ENCODE measurements at regions not wholly inside any gene's neighbourhood (a gene's known extent, or its start where the extent isn't known, plus 50 kb on each side); places are given as distances from the start of the nearest gene placed in this dataset.
A peak's percentile ranks its signal among the peaks of the same experiment; 100 is the strongest.

DNA sequence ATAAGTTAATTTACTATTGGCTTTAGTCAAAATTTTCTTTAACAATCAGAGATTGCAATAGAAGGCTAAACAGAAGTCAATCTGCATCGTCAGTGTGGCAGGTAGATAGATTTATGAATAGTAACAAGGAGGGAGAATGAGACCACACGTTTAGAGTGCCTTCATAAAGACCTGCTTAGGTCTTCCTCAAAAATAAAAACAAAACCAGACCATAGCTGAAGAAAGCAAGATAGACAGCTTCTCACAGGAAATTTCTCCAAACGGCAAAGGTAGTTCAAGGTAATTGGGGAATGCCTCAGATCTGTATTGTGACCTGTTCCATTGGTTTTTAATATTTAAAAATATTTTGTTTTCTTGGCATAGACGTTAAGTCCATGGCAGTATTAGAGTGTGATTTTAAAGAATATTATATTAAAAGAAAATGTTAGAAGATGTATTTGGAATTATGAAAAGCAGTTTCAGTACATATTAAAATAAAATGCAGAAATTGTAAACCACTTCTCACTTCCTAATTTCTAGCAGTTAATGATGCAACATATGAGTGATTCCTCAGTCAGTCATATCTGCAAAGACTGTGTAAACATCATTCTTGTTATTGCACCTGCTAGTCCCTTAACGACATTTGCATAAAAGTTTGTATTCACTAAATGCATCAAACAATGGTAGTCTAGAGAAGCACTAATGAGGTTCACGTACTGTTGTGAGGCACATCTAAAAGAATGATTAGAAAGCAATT is 278.0 kb downstream of the HLX start:
- DNase-seq (ENCODE audit: low spot score) = no peak

DNA sequence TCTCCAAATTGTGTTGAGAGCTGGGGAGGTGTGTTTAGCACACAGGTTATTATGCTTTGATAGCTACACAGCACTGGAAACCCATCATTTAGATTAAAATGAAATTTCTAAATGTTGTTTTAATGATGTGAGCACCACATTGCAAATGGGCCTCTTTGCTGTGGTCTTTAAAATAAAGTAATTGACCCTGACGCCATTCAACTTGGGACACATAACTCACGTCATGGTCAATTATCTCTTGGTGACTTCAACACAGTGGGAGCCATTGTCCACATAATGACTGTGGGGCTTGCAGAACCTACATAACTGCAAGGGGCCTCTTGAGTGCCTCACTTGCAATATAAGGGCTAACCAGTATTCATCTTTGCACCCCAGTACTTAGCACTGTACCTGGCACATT is 280.4 kb downstream of the HLX start:
- no peak for DNase-seq (ENCODE audit: low spot score)

DNA sequence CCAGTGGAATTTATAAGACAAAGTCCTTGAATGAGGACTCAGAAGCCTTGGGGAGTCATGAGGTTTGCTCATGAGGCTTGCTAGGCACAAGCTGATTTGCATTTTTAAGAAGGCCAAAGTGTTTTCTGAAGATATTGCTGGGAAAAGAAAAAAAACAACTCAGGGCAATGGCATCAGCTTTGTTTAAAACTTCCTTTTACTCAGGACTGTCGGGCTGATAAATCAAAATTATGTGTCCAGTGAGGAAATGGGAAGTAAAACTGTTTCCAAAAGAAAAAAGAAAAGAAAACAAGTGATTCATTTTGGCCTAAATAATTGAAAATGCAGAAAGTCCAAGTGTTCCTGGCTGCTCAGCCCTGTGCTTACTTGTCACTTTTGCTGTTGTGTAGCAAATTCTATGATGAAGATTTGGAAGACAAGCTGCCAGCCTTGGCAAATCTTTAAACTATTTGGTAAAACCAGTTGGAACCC is 282.4 kb downstream of the HLX start:
- DNase-seq (ENCODE audit: low spot score) = peak; percentile 30

DNA sequence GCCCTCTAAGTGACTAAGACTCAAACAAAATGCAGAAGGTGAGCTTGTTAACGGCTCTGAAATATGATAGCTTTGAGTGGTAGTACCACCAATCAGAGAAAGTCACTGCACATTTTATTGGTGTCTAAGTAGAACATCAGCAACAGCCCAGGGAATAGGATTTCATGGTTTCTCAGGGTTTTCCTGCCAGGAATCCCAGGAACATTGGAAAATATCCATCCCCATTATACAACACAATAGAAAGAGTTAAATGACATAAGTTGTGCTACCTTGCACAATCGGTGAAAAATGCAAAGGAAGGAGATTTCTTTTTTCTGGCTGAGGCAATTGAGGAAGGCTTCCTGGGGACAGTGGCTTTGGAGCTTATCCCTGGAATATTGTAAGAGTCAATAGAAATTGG is 283.1 kb downstream of the HLX start:
- no peak for DNase-seq (ENCODE audit: low spot score)

GRCh38 chr1:221162939-221163338 is 283.7 kb downstream of the HLX start:
- no peak for DNase-seq (ENCODE audit: low spot score)

DNA sequence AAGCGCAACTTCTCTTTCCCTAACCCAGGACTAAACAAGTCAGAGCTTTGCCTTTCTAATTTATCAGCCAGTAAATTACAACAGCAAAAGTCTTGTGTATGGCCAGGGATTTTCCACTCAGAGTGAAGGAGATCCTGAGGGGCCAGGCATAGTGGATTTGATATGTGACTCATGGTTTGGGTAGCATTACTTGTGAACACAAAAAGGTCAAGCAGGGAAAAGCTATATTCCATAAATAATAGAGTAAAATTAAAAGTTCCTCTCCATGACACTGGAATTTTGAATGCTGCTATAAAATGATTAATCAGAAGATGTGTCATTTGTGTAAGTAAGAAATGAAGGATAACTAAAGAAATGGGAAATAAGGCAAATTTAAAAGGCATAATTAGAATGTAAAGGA is 284.8 kb downstream of the HLX start:
- DNase-seq (ENCODE audit: low spot score) = peak; percentile 72

DNA sequence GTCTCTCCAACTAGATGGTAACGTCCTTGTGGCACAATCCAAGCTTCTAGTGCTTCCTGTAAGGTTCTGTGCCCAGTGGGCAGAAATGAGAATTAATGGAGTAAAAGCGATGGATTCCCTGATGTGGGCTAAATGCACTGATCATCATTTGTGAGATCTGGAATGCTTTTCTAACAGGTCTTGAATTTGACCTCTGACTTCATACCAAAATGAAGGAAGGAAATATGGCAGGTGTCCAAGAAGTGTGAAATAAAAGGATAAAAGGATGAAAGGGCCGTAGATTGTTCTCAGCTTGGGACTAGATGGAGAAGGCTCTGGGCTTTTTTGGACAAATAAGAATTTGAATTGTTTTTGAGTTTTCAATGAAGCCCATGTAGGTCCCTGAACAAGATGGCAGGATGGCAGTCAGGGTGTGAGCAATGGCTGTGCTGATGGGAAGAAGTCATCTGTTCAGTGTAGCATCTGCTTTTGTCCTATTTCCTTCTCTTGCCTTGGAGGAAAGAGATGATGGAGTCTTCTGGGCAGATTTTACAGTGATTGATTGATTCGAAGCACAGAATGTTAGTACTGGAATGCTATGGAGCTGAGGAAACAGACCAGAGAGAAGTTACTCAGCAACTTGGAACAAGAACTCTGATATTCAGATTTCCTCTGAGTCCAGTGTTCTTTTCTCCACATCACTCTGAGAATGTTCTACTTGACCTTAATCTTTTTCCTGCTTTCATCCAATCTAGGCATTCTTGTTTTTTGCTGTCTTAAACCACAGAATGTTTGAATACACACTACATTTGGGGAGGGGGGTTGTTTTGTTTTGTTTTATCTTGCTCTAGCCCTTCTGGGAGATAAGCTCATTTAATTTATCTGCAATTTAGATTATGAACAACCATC is 286.0 kb downstream of the HLX start:
- no peak for DNase-seq (ENCODE audit: low spot score)

DNA sequence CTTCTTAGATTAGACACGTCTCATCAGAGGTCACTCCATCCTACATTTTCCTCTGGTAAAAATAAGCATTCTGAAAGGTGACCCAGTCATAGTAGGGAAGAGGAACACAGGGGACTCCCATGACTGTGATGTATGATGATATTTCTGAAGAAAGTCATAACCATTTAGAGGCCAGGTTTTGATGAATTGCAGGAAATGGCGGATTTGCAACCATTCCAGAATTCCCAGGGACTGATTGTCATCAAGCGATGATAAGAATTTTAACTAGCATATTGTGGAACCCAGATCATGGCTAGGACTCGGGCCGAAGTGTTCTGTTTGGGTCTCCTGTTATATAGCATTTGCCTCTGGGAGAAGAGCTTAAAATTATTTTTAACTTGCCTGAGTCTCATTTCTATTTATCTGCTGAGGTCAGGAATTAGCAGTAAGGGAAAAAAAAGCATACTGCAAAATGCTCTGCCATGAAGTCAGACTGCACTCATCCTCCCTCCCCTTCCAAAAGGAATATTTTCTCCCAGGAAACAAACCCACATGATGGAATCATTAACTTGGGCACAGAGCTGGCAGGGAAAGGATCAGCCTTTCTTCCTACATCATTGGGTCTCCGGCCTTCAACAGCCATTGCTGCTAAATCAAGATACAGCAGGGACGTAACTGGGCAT is 286.7 kb downstream of the HLX start:
- peak; percentile 19 for DNase-seq (ENCODE audit: low spot score)

- peak; percentile 20 for DNase-seq (ENCODE audit: low spot score)
These were observed 287.5 kb downstream of the HLX start for GRCh38 chr1:221166559-221167318.

DNA sequence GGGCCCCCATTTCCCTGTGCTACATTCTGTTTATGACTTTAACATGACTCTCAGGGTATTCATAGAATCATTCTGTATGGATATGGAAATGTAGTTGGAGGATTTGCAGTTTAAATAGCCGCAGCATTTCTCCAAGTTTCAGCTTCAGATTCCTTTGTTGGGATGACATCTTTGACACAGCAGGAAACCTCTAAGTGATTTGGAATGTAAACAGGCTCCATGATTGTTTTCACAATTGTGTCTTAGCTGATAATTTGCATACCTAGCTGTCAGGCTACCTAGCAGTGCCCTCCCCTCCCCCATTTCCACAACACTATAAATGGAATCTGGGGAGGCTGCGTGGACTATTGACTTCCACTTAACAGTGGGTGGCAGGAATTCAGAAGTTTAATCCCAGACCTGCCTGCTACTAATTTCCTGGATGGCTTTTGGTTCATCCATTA is 290.2 kb downstream of the HLX start:
- no peak for DNase-seq (ENCODE audit: low spot score)

- no peak for DNase-seq (ENCODE audit: low spot score)
These were observed 290.9 kb downstream of the HLX start for GRCh38 chr1:221170171-221170570.

DNA sequence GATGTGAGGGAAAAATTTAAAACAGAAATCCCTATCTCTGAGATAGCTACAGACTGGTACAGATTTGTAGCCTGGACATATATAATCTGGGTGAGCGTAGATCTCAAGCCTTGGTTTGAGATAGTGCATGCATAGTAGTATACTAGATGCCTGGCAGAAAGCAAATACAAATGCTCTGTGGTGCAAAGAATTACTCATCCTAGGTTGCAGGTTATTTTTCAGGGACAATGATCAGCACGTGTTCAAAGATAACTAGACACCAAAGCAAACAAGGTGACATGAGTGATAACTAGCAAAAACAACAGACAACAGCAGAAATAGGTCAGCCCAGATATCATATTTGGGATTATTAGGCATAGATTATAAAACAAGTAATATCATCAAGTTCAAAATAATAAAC is 292.5 kb downstream of the HLX start:
- no peak for DNase-seq (ENCODE audit: low spot score)

DNA sequence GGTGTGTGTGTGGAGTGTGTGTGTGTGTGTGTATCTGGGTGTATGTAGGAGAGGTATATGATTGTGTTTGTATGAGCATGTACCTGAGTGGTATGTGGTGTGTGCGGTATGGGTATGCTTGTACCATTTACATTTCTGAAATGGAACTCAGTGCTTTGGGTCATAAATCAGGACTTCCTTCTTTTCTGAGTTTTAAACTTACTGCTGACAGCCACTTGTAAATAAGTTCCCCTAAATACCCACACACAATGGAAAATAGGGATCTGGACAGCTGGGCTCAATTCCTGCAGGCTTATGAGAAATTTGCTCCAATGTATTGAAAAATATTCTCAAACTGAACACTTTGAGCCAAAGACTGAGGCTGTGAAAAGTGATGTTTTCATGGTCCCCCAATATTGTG is 293.6 kb downstream of the HLX start:
- no peak for DNase-seq (ENCODE audit: low spot score)

DNA sequence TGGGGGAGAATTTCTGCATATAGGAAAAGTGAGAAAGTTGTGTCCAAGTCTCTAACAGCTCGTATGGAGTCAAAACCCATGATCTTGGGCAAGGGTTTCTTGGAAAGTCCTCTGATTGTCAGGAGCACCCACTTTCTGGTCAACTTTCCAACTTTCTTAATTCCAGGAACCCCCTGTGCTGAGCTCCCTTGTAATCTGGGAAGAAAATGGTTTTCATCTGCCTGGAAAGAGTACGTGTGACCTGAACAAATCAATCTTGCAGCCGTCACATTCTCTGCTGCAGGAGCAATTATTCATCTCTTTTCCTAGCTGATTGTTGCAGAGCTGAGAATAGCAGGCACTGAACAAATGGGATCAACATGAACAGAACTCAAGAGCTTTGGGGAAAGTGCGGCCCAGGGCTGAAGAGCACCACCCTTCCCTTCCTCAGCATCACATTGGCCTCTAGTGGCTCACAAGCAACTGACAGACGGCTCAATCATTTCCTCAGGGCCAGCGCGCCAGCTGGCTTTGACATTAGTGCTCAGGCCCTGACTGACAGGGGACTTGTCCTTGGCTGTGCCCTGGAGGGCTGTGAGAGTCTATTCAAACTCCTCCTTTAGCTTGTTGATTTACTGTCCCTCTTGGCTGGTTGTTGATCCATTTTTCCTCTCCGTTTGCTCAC is 295.2 kb downstream of the HLX start:
- DNase-seq (ENCODE audit: low spot score) = no peak

DNA sequence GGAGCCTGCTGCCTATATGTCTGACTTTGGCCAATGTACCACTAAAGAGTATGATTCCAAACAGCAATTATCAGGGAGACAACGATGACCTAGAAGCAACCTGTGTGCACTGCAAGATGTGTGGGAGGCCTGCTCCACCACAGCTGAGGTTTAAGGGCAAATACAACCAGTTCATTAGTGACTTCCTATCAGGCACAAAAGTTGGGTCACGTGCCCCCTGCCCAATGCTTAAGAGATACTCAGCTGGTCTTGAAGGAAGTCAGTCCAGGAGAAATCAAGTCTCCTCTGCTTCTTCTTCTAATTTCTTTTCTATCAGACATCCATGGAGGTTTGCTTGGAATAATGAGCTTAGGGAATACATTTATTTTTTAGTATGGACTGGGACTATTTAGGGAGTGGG is 296.0 kb downstream of the HLX start:
- DNase-seq (ENCODE audit: low spot score) = no peak

GRCh38 chr1:221180704-221181368 is 301.6 kb downstream of the HLX start:
- DNase-seq (ENCODE audit: low spot score) = no peak

DNA sequence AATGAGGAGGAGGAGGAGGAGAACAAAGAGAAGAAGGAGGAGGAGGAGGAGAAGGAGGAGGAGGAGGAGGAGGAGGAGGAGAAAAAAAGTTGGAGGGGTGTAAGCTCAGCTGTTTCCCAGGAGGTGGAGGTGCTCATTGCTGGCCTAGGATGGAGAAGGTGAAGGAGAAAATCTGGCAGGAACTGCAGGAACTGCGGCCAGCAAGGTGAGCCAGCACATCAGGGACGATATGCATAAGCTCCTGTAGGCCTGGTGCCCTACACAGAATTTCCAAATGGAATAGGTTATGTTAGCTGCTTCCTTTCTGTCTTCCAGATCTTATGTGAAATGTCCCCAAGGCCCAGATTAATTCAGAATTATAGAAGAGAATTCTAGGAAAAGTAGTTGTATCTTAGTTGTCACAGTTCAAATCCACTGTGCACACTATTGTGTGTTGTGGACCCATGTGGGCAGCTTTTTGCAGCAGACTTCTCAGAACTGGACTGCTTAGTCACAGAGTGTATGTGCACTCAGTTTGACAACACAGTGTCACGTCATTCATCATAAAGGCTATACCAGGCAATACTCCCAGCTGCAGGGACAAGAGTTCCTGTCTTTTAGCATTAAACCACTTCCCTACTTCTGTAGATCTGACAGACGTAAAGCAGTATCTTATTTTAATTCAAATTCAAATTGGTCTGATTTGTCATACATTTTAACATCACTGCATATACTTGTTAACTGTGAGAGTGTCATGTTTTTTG is 303.7 kb downstream of the HLX start:
- DNase-seq (ENCODE audit: low spot score) = no peak

- no peak for DNase-seq (ENCODE audit: low spot score)
These were observed 305.0 kb downstream of the HLX start for GRCh38 chr1:221184131-221184794.

GRCh38 chr1:221187174-221187573 is 307.9 kb downstream of the HLX start:
- no peak for DNase-seq (ENCODE audit: low spot score)
